Superior temporal gyrus (tissue), 1 donor: ENCODE measurements at regions not wholly inside any gene's neighbourhood (a gene's known extent, or its start where the extent isn't known, plus 50 kb on each side); places are given as distances from the start of the nearest gene placed in this dataset.

Experiments
- DNase-seq: peaks from one replicate; pipeline ENCODE4 v3.0.0-alpha.2; 2016; ENCODE audit errors: extremely low spot score

GRCh38 chr15:46548989-46549388 lies 914.2 kb downstream of the SQOR start:
- no peak for DNase-seq

GRCh38 chr15:46552316-46552715 lies 917.5 kb downstream of the SQOR start:
- no peak for DNase-seq

GRCh38 chr15:46555547-46555946 lies 920.7 kb downstream of the SQOR start:
- no peak for DNase-seq

- DNase-seq = no peak
Measured at GRCh38 chr15:46556010-46556409, 921.2 kb downstream of the SQOR start.

- DNase-seq = no peak
Measured at GRCh38 chr15:46556559-46557379, 921.9 kb downstream of the SQOR start.

- DNase-seq = no peak
Measured at GRCh38 chr15:46567968-46568367, 933.1 kb downstream of the SQOR start.

GRCh38 chr15:46569781-46570180 lies 935.0 kb downstream of the SQOR start:
- no peak for DNase-seq

GRCh38 chr15:46576646-46577395 lies 942.0 kb downstream of the SQOR start:
- no peak for DNase-seq

GRCh38 chr15:46577767-46578166 lies 942.9 kb downstream of the SQOR start:
- DNase-seq = no peak

GRCh38 chr15:46580487-46580886 lies 945.7 kb downstream of the SQOR start:
- DNase-seq = no peak

GRCh38 chr15:46580924-46581323 lies 946.1 kb downstream of the SQOR start:
- DNase-seq = no peak

- DNase-seq = no peak
Measured at GRCh38 chr15:46589088-46589487, 954.3 kb downstream of the SQOR start.

- DNase-seq = no peak
Measured at GRCh38 chr15:46591462-46591861, 956.6 kb downstream of the SQOR start.

GRCh38 chr15:46595016-46595415 lies 960.2 kb downstream of the SQOR start:
- no peak for DNase-seq

- no peak for DNase-seq
Measured at GRCh38 chr15:46607077-46607476, 972.2 kb downstream of the SQOR start.

- no peak for DNase-seq
Measured at GRCh38 chr15:46616033-46616432, 981.2 kb downstream of the SQOR start.

- no peak for DNase-seq
Measured at GRCh38 chr15:46617507-46617906, 982.7 kb downstream of the SQOR start.

GRCh38 chr15:46618984-46619383 lies 984.2 kb downstream of the SQOR start:
- DNase-seq = no peak

GRCh38 chr15:46620392-46621013 lies 985.7 kb downstream of the SQOR start:
- no peak for DNase-seq

GRCh38 chr15:46622851-46623250 lies 988.0 kb downstream of the SQOR start:
- DNase-seq = no peak

- DNase-seq = no peak
Measured at GRCh38 chr15:46636206-46636605, 1001.4 kb downstream of the SQOR start.
